ENCODE measurements at regions not wholly inside any gene's neighbourhood (a gene's known extent, or its start where the extent isn't known, plus 50 kb on each side); places are given as distances from the start of the nearest gene placed in this dataset.

- H4K20me1 ChIP-seq (ENCODE audit: insufficient read depth, low read length) = no peaks in the 10 kb centered on the region
- no peak overlapping the region for H3K27ac ChIP-seq (ENCODE audit: low read depth, low read length, poor library complexity, severe bottlenecking)
- H2AFZ ChIP-seq (ENCODE audit: low read length) = no peak overlapping the region
- no peak overlapping the region for H3K4me3 ChIP-seq (ENCODE audit: low read depth, low read length, poor library complexity, severe bottlenecking)
- H3K79me2 ChIP-seq (ENCODE audit: insufficient read depth, low read depth, low read length) = no peaks in the 10 kb centered on the region
- no peak for TF ChIP-seq EZH2phosphoT487 (IDR thresholded peaks at IDR 0.05; ENCODE audit: borderline replicate concordance, low read depth, low read length)
- TF ChIP-seq, protein P1, sequence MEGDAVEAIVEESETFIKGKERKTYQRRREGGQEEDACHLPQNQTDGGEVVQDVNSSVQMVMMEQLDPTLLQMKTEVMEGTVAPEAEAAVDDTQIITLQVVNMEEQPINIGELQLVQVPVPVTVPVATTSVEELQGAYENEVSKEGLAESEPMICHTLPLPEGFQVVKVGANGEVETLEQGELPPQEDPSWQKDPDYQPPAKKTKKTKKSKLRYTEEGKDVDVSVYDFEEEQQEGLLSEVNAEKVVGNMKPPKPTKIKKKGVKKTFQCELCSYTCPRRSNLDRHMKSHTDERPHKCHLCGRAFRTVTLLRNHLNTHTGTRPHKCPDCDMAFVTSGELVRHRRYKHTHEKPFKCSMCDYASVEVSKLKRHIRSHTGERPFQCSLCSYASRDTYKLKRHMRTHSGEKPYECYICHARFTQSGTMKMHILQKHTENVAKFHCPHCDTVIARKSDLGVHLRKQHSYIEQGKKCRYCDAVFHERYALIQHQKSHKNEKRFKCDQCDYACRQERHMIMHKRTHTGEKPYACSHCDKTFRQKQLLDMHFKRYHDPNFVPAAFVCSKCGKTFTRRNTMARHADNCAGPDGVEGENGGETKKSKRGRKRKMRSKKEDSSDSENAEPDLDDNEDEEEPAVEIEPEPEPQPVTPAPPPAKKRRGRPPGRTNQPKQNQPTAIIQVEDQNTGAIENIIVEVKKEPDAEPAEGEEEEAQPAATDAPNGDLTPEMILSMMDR (conservative IDR thresholded peaks at IDR 0.05; ENCODE audit: low read length) = no peak
- H3K36me3 ChIP-seq (ENCODE audit: insufficient read depth, low read length) = no peaks in the 10 kb centered on the region
- intact Hi-C loops (cut with micrococcal nuclease; ENCODE audit: unreplicated experiment) = no loop called here
- no peaks in the 10 kb centered on the region for H3K4me1 ChIP-seq (ENCODE audit: insufficient read depth, low read length, poor library complexity, severe bottlenecking)
- no peaks in the 10 kb centered on the region for H3K9me2 ChIP-seq (ENCODE audit: insufficient read depth, low read length)
- no TSS peak for BruUV-seq (replicated peaks)
- CTCF ChIA-PET (ENCODE audit: unreplicated experiment) = no interaction called here
- H3K4me2 ChIP-seq (ENCODE audit: low read length) = no peak overlapping the region
- POLR2A ChIA-PET = no interaction called here
- no peak for DNase-seq (ENCODE audit: low spot score)
- H3K9me3 ChIP-seq (ENCODE audit: low read length) = no peaks in the 10 kb centered on the region
Measured at GRCh38 chr5:99004960-99005359, 76.2 kb upstream of the CHD1 start.

GRCh38 chr5:99000876-99001275 is 72.1 kb upstream of the CHD1 start:
- POLR2A ChIA-PET = no interaction called here
- Histone ChIP-seq H3K4me1 (ENCODE audit: insufficient read depth, low read length, poor library complexity, severe bottlenecking) (no peaks in the 10 kb centered on the region), H3K36me3 (ENCODE audit: insufficient read depth, low read length) (no peaks in the 10 kb centered on the region), H3K79me2 (ENCODE audit: insufficient read depth, low read depth, low read length) (no peaks in the 10 kb centered on the region), H3K9me3 (ENCODE audit: low read length) (no peaks in the 10 kb centered on the region), H3K4me3 (ENCODE audit: low read depth, low read length, poor library complexity, severe bottlenecking) (no peak overlapping the region), H3K4me2 (ENCODE audit: low read length) (no peak overlapping the region), H4K20me1 (ENCODE audit: insufficient read depth, low read length) (no peaks in the 10 kb centered on the region), H2AFZ (ENCODE audit: low read length) (no peak overlapping the region), H3K9me2 (ENCODE audit: insufficient read depth, low read length) (no peaks in the 10 kb centered on the region), H3K27ac (ENCODE audit: low read depth, low read length, poor library complexity, severe bottlenecking) (no peak overlapping the region)
- no TSS peak for BruUV-seq (replicated peaks)
- intact Hi-C loops (cut with micrococcal nuclease; ENCODE audit: unreplicated experiment) = no loop called here
- TF ChIP-seq EZH2phosphoT487 (IDR thresholded peaks at IDR 0.05; ENCODE audit: borderline replicate concordance, low read depth, low read length) = no peak
- TF ChIP-seq, protein P1 (conservative IDR thresholded peaks at IDR 0.05; ENCODE audit: low read length) = no peak
- no peak for DNase-seq (ENCODE audit: low spot score)
- CTCF ChIA-PET (ENCODE audit: unreplicated experiment) = no interaction called here

DNA sequence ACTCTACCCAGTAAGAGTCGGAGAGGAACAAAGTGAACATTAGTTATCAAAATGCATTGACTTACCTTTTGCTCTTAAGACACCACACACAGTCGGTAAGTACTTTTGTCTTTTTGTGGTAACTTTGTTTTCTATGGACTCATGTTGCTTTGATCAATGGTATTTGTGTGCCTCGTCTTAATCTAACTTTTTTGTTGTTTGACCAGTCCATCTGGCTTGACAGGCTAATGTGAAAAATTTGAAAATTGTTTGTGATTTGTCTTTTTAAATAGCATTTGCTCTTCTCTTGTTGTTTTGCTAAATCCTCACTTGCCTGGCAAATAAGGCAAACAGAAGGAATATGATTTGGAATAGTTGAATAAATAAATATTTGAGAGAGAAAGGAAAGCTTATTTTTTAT is 71.4 kb upstream of the CHD1 start:
- Histone ChIP-seq H3K4me3 (ENCODE audit: low read depth, low read length, poor library complexity, severe bottlenecking) (no peak overlapping the region), H3K4me2 (ENCODE audit: low read length) (no peak overlapping the region), H3K9me3 (ENCODE audit: low read length) (no peaks in the 10 kb centered on the region), H2AFZ (ENCODE audit: low read length) (no peak overlapping the region), H3K36me3 (ENCODE audit: insufficient read depth, low read length) (no peaks in the 10 kb centered on the region), H3K27ac (ENCODE audit: low read depth, low read length, poor library complexity, severe bottlenecking) (no peak overlapping the region), H4K20me1 (ENCODE audit: insufficient read depth, low read length) (no peaks in the 10 kb centered on the region), H3K4me1 (ENCODE audit: insufficient read depth, low read length, poor library complexity, severe bottlenecking) (no peaks in the 10 kb centered on the region), H3K9me2 (ENCODE audit: insufficient read depth, low read length) (no peaks in the 10 kb centered on the region), H3K79me2 (ENCODE audit: insufficient read depth, low read depth, low read length) (no peaks in the 10 kb centered on the region)
- ChIA-PET CTCF (ENCODE audit: unreplicated experiment) (no interaction called here), POLR2A (no interaction called here)
- DNase-seq (ENCODE audit: low spot score) = no peak
- BruUV-seq (replicated peaks) = no TSS peak
- no peak for TF ChIP-seq EZH2phosphoT487 (IDR thresholded peaks at IDR 0.05; ENCODE audit: borderline replicate concordance, low read depth, low read length)
- TF ChIP-seq, protein P1 (conservative IDR thresholded peaks at IDR 0.05; ENCODE audit: low read length) = no peak
- intact Hi-C loops (cut with micrococcal nuclease; ENCODE audit: unreplicated experiment) = no loop called here
